GM18498 (cell line): ENCODE measurements at regions not wholly inside any gene's neighbourhood (a gene's known extent, or its start where the extent isn't known, plus 50 kb on each side); places are given as distances from the start of the nearest gene placed in this dataset.
"Not testable (repeated sequence)": the region's sequence is repeated elsewhere in the genome, so short reads cannot be mapped to it uniquely, and the experiment has no call there.

Experiments used
- ATAC-seq: cut with Tn5 transposase; IDR thresholded peaks from one replicate; pipeline ENCODE4 v1.9.1; 2021; ENCODE audit warnings: mild to moderate bottlenecking, moderate library complexity; ENCODE audit not compliant: unreplicated experiment

- no peak for ATAC-seq
Measured at GRCh38 chr9:87195306-87195705, 248.0 kb upstream of the GAS1 start.

DNA sequence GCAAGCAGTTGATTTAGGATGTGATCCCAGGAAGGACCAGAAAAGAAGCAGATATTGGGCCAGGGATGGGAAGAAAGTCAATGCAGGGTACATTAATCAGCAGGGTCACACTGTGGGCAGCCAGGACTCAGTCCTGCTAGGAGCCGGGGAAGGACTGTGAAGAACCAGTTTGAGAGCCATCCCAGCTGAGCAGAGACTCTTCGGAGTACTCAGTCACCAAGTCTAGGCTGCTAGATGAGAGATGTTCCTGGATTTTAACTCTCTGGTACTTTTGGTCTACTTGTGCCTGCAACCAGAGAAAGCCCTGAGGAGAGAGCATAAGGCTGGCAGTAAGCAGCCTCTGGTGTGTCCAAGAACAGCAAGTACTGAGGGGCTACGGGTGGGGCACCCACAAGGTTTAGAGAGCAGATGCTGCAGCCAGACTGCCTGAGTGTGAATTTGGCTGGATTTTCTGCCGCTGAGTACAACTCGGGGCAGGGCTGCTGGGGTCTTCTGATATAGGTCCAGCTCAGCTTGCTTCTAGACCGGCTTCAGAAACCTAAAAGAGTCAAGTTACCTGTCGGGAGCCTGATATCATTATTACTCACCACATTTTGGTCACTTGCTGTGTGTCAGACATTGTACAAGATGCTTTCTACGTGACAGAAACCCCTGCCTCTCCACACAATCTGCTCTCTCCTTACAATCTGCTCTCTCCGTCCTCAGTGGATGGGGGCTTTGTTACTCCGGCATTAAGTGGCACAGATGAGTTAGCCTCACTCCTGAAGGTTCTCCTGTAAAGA lies 250.2 kb upstream of the GAS1 start:
- no peak for ATAC-seq

DNA sequence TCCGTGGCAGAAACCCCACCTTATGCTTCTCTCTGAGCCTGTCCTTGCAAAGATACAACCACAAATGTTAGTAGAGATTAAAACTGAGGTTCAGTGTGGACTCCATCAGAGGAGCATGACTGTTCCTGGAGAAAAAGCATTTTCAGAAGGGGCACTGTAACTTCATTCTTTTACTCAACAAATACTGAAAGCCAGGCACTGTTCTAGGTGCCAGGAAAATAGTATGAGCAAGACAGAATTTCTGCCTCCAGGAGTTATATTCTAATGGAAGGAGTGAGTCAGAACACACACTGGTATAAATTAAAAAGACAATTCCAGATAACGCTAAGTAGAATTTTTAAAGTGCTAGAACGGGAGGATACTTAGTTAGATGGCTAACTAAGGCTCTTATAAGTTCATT lies 251.4 kb upstream of the GAS1 start:
- no peak for ATAC-seq

GRCh38 chr9:87199278-87199677 lies 252.0 kb upstream of the GAS1 start:
- ATAC-seq: no peak

DNA sequence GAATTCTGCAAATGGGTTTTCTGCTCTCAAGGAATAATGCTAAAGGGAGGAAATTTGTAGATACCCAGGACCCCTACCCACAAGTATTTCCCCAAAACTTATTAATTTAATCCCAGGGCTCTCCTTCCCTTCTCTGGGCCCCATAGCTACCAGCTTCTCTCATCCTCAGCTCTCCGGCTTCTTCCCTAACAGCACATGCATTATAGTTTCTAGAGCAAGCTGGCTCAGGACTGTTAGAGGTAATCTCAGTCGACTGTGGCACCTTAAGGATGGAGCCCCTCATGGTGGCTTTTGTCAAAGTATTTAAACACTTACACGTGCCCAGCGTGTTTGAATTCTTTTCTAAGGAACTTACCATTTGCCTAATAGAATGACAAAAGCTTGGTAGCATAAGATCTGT lies 252.5 kb upstream of the GAS1 start:
- no peak for ATAC-seq

GRCh38 chr9:87201351-87201751 lies 254.0 kb upstream of the GAS1 start:
- ATAC-seq: no peak

GRCh38 chr9:87206064-87206661 lies 258.9 kb upstream of the GAS1 start:
- no peak for ATAC-seq

- not testable (repeated sequence) for ATAC-seq
Measured at GRCh38 chr9:87210658-87211057, 263.4 kb upstream of the GAS1 start.

- ATAC-seq: no peak
Measured at GRCh38 chr9:87211669-87212068, 264.4 kb upstream of the GAS1 start.

DNA sequence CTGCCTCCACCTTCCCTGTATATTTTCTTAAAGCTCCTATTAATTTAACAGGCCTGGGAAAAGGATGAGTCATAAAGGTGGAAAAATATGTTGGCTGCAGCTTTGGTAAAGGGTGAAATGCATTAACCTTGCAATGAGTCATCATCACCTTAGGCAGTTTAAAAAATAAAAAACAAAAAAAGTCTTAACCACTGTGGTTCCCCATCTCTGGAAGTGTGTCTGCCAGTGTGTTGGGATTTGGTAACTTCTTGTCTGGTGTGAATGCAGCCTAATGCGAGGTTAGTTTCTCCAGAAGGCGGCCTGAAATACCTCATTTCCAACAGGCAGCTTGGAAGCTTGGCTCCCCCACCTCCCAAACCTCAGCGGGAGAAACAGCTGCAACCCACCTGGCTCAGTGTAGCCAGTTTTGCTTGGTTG lies 265.3 kb upstream of the GAS1 start:
- ATAC-seq: no peak

DNA sequence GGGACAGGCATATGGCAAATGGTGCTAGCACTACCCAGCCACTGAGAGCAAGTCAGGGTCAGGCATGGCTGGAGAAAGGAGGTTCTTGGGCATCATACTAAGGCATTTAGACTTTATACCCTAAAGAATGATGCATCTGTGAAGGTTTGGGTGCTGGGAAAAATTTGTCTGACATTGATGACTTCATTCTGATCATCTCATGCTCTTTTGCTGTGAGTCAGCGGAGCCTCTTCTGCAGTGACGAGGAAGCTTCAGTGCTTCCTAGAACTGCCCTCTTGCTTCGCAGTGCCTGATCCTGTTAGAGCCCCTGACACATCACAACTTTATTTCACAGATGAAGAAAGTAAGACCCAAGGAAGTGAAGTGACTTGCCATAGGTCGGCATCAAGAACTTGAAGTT lies 266.6 kb upstream of the GAS1 start:
- ATAC-seq: no peak

DNA sequence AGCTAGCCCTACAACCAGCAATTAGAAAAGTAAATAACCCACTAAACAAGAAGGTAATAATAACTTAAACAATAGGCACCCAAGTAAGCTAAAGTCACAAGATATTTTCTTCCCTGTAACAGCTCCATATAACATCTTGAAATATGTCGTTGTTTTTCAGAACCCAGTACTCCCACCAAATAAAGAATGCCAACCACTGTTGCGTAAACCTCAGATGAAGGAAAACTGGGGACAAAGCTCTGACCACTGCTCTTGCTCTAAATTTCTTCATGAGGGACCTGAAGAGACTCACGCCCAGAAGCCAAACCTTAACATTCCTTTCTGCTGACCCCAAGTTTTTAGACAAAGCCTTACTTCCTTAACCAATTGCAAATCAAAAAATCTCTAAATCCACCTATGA lies 267.7 kb upstream of the GAS1 start:
- no peak for ATAC-seq

- no peak for ATAC-seq
Measured at GRCh38 chr9:87216036-87216435, 268.7 kb upstream of the GAS1 start.

DNA sequence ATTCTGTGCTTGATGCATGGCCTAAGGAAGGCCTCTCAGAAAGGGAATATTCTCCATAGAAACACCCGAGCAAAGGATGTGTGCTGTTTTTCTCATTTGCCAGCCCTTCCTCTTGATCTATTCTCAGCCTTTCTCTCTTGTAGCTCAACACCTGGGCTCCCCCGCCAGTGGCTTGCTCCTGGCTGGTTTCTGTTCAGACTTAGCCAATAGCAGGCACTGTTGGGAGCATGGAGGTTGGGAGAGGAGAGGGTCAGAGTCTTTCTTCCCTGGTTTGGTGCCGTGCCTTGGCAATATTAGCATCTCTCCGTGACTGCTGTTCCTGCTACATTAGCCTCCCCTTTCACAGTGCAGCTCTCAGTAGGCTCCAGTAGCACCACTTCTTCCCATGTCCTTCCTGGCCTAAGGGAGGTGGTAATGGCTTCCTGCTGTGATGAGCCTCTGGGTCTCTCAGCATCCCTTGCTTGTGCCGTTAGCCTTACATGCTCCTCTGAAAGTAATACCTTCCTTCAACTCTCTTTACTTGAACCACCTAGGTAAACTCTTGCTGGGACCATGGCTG lies 269.7 kb upstream of the GAS1 start:
- no peak for ATAC-seq

DNA sequence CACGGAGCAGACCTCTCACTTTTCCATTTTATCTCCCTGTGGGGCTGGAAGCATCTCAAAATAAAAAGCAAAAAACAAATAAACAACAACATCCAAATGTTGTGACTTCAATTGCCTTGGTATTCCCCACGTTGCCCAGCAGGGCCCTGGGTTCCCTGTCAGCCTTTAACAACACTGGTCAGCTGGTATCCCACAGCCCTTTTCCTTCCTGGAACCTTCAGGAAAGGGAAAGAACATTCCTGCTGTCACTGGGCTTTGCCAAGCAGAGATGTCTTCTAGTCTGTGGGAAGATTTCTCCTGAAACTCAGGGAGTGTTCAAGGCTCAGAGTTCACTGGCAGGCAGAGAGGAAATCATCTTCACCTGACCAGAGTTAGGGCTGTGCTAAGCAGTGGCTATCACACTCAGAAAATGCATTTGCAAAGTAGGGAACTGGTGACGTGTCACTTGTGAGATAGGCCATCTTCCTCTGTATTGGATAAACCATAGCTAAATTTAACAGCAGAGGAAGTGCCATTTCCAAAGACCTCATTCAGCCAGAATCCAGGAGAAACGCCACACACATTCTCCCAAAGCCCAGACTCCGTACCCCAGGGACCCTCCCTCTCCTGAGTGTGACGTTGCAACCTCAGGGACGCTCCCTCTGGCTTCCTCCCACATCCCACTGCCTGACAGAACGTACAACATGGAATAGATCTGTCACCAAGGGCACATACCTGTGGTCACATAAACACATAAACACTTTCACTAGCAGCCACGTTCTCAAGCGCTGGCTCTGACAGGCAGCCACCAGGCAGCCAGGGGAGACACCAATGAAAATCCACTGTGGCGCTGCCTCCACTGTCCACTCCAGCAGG lies 274.0 kb upstream of the DAPK1 start:
- ATAC-seq: no peak

GRCh38 chr9:87226896-87227295 lies 270.8 kb upstream of the DAPK1 start:
- ATAC-seq: no peak

DNA sequence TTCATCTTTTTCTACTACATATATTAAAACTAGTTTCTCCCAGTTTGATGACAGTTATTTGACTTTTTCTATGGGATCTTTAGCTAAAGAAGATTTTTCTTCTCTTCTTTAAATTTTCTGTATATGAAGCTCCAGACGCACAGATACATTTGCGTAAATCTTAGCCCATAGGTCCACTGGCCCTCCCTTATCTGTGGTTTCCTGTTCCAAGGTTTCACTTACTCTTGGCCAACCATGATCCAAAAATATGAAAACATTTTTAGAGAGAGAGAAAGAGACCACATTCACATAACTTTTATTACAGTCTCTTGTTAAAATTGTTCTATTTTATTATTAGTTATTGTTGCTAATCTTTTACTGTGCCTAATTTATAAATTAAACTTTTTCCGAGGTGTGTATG lies 270.2 kb upstream of the DAPK1 start:
- no peak for ATAC-seq

- ATAC-seq: no peak
Measured at GRCh38 chr9:87229108-87229507, 268.6 kb upstream of the DAPK1 start.

GRCh38 chr9:87233431-87233830 lies 264.2 kb upstream of the DAPK1 start:
- ATAC-seq: no peak

DNA sequence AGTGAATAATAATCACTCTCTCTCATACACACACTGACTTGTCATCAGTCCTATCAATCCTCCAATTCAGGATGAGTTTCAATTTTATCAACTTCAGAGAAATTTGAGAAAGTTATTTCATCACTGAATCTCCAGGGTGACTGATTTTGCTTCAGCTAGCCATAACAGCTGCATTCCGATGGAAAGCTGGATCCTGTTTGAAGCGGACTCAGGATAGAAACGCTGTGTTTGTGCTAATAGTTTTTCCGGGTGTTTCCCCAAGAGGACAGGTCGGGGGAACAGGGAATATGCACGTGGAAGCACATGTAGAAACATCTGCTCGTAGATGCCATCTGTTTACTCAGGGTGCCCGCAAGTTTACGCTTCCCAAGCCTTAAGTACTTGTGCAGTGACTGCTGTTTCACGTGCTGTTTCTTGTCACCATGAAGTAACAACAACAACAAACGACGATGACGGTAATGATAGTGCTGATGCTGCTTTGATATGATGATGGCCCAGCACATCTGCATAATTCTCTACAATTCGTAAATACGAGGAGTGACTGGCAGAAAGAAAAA lies 263.7 kb upstream of the DAPK1 start:
- no peak for ATAC-seq

DNA sequence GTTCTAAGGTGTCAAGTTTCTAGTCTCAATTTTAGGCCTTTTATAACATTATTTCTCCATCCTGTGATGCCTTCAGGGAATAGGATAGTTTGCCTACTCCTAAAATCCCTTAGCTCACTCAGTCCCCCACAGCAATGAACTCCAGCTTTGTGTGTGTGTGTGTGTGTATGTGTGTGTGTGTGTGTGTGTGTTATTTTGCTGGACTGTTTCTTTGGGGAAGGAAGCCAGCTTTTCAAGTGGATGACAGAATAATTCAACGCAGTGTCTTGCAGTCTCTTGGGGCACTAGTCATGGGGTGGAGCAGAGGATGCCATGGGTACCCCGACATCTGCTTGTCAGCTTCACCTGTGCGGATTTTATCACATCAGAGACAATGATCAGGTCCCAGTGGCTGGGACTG lies 262.8 kb upstream of the DAPK1 start:
- no peak for ATAC-seq
